ENCODE measurements at regions not wholly inside any gene's neighbourhood (a gene's known extent, or its start where the extent isn't known, plus 50 kb on each side); places are given as distances from the start of the nearest gene placed in this dataset.
"Not testable (repeated sequence)": the region's sequence is repeated elsewhere in the genome, so short reads cannot be mapped to it uniquely, and the experiment has no call there.

DNA sequence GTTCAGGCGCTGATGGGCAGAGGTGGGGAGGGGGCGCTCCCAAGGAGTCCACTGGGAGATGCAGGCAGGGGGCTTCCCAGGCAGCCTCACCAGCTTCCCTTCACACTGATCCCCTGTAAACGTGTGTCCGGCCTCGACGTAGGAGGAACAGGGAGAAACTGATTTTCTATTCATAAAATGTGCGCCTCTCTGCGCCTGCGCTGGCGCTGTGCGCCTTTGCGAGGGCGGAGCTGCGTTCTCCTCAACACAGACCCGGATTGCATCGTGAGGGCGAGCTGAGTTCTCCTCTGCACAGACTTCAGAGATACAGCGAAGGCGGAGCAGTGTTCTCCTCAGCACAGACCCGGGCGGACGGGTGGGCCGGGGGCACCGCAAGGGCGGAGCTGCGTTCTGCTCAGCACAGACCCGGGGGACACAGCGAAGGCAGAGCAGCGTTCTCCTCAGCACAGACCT lies 259.1 kb downstream of the GOLGA6L6 start:
- TF ChIP-seq YY1 (IDR thresholded peaks at IDR 0.05; ENCODE audit: insufficient read depth, insufficient read length); SUZ12 (IDR thresholded peaks at IDR 0.05; ENCODE audit: extremely low read depth, insufficient read depth, insufficient read length): not testable (repeated sequence)
